Natural killer cell (primary cell): ENCODE measurements at regions not wholly inside any gene's neighbourhood (a gene's known extent, or its start where the extent isn't known, plus 50 kb on each side); places are given as distances from the start of the nearest gene placed in this dataset.
"Not testable (repeated sequence)": the region's sequence is repeated elsewhere in the genome, so short reads cannot be mapped to it uniquely, and the experiment has no call there.

Experiments
- ATAC-seq, 3 donors: fragments of 150-1000 bp in 2 of 3; fragments of 200-7000 bp in 1 of 3; cut with Tn5 transposase; 1 replicate in 1 of 3; 2 replicates in 2 of 3; pipeline ENCODE4 v1.10.0; 2021; ENCODE audit warnings: mild to moderate bottlenecking in 2 of 3, moderate library complexity in 2 of 3
- DNase-seq, 2 donors: peaks; one replicate each; pipeline versions ENCODE4 v3.0.0 to v3.0.0-alpha.2; 2013 to 2021; ENCODE audit warnings: mixed read lengths in 1 of 2
- H3K27ac ChIP-seq: one replicate; pipeline ENCODE4 v1.5.1; 2013; ENCODE audit warnings: mild to moderate bottlenecking, low read length
- H3K27me3 ChIP-seq: one replicate; pipeline ENCODE4 v1.6.1; 2013; ENCODE audit warnings: low read length; ENCODE audit not compliant: control insufficient read depth, insufficient read depth
- H3K36me3 ChIP-seq: one replicate; pipeline ENCODE4 v1.6.1; 2013; ENCODE audit warnings: low read length; ENCODE audit not compliant: control insufficient read depth, insufficient read depth
- H3K4me1 ChIP-seq: one replicate; pipeline ENCODE4 v1.6.1; 2013; ENCODE audit warnings: low read length; ENCODE audit not compliant: control insufficient read depth, insufficient read depth
- H3K4me3 ChIP-seq: one replicate; pipeline ENCODE4 v1.5.1; 2013; ENCODE audit warnings: low read length
- H3K9me3 ChIP-seq: one replicate; pipeline ENCODE4 v1.6.1; 2013; ENCODE audit warnings: low read length; ENCODE audit not compliant: control insufficient read depth, insufficient read depth
- H3K27ac Mint-ChIP-seq, 2 donors: one replicate each; pipeline ENCODE4 v1.8.0; 2022; ENCODE audit warnings: mild to moderate bottlenecking in 2 of 2, mixed read lengths in 2 of 2, moderate library complexity in 1 of 2
- H3K27me3 Mint-ChIP-seq, 2 donors: one replicate each; pipeline ENCODE4 v1.8.0; 2022; ENCODE audit warnings: low read depth in 2 of 2, mixed read lengths in 2 of 2
- H3K36me3 Mint-ChIP-seq: one replicate; pipeline ENCODE4 v1.8.0; 2022; ENCODE audit warnings: mixed read lengths
- H3K4me1 Mint-ChIP-seq, 2 donors: one replicate each; pipeline ENCODE4 v1.8.0; 2022; ENCODE audit warnings: mixed read lengths in 2 of 2
- H3K4me3 Mint-ChIP-seq: one replicate; pipeline ENCODE4 v1.8.0; 2022; ENCODE audit warnings: mild to moderate bottlenecking, moderate library complexity, mixed read lengths
- H3K9me3 Mint-ChIP-seq, 2 donors: one replicate each; pipeline ENCODE4 v1.8.0; 2022; ENCODE audit warnings: mixed read lengths in 2 of 2
- WGBS: methylation state at CpG from one replicate; pipeline ENCODE4 v1.1.7; 2013; ENCODE audit warnings: missing lambda C conversion rate; ENCODE audit not compliant: insufficient coverage; 5-methylcytosine and 5-hydroxymethylcytosine counted together
- intact Hi-C: fragments of 100-400 bp; cut with micrococcal nuclease; formaldehyde crosslinking; loops from one replicate; pipeline ENCODE4 v1.14.2; 2022
- TF ChIP-seq, protein P1 (sequence below): fragments of 200-600 bp; IDR thresholded peaks from one replicate; pipeline ENCODE4 v1.8.0; 2022; ENCODE audit warnings: antibody characterized with exemption

DNA sequence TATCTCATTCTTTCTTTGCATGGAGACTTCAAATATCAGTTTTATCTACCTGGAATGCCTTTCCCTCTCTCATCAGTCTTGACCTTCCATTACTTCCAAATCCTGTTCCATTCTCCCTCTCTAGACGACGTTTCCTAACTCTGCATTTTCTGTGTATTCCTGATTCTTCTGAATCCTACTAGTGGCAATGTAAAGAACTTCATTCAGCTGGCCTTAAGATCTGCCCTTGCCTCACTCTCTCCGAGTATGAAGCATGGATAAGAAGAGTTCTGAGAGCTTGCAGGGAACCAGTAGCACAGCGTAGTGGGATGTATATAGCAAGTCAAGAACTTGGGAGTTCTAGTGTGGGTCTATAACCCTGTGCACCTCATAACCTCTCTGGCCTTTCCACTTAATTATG lies 68.5 kb upstream of the HOXC13 start:
- 74% methylated on average over 4 of the region's 4 CpGs for whole genome bisulfite sequencing
- no peak for DNase-seq
- H3K27me3 Mint-ChIP-seq: peaks cover 40 to 54% of the 10 kb centered on the region in 2 donors

DNA sequence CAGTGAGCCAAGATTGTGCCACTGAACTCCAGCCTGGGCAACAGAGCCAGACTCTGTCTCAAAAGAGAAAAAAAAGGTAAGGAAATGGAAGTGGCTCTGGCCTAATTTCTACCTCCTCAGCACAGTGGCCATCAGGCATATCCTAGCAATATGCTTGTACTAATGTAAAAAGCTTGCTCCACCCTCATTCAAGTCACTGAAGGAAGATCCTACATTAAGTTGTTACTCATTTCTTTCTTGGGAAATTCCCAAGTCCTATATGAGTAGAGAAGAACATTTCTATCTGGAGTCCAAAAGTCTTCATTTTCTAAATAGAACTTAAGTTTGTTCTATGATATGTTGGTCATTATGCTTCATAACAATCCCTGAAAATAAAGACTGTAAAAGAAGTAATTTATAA lies 67.3 kb upstream of the HOXC13 start:
- H3K27me3 Mint-ChIP-seq: peaks cover 40 to 54% of the 10 kb centered on the region in 2 donors
- no peaks in the 10 kb centered on the region for H3K36me3 Mint-ChIP-seq
- H3K9me3 Mint-ChIP-seq: no peaks in the 10 kb centered on the region
- TF ChIP-seq, protein P1, sequence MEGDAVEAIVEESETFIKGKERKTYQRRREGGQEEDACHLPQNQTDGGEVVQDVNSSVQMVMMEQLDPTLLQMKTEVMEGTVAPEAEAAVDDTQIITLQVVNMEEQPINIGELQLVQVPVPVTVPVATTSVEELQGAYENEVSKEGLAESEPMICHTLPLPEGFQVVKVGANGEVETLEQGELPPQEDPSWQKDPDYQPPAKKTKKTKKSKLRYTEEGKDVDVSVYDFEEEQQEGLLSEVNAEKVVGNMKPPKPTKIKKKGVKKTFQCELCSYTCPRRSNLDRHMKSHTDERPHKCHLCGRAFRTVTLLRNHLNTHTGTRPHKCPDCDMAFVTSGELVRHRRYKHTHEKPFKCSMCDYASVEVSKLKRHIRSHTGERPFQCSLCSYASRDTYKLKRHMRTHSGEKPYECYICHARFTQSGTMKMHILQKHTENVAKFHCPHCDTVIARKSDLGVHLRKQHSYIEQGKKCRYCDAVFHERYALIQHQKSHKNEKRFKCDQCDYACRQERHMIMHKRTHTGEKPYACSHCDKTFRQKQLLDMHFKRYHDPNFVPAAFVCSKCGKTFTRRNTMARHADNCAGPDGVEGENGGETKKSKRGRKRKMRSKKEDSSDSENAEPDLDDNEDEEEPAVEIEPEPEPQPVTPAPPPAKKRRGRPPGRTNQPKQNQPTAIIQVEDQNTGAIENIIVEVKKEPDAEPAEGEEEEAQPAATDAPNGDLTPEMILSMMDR: no peak
- DNase-seq: no peak
- no peak for ATAC-seq
- H3K4me3 ChIP-seq: no peak overlapping the region
- H3K27ac ChIP-seq: no peak overlapping the region
- peaks cover 9% of the 10 kb centered on the region for H3K27me3 ChIP-seq
- H3K4me1 ChIP-seq: no peaks in the 10 kb centered on the region
- H3K4me1 Mint-ChIP-seq: no peaks in the 10 kb centered on the region
- H3K4me3 Mint-ChIP-seq: no peak overlapping the region
- H3K27ac Mint-ChIP-seq: no peak overlapping the region
- no peaks in the 10 kb centered on the region for H3K36me3 ChIP-seq
- H3K9me3 ChIP-seq: no peaks in the 10 kb centered on the region
- intact Hi-C loops: no loop called here

More for the DNA sequence above, 68.5 kb upstream of the HOXC13 start:
- H3K4me3 ChIP-seq: no peak overlapping the region
- no peak overlapping the region for H3K27ac ChIP-seq
- H3K4me1 ChIP-seq: no peaks in the 10 kb centered on the region
- Mint-ChIP-seq H3K9me3 (no peaks in the 10 kb centered on the region), H3K4me3 (no peak overlapping the region), H3K4me1 (no peaks in the 10 kb centered on the region), H3K36me3 (no peaks in the 10 kb centered on the region), H3K27ac (no peak overlapping the region)
- H3K27me3 ChIP-seq: peaks cover 10% of the 10 kb centered on the region
- TF ChIP-seq, protein P1: no peak
- no peaks in the 10 kb centered on the region for H3K9me3 ChIP-seq
- intact Hi-C loops: no loop called here
- no peak for ATAC-seq
- no peaks in the 10 kb centered on the region for H3K36me3 ChIP-seq

DNA sequence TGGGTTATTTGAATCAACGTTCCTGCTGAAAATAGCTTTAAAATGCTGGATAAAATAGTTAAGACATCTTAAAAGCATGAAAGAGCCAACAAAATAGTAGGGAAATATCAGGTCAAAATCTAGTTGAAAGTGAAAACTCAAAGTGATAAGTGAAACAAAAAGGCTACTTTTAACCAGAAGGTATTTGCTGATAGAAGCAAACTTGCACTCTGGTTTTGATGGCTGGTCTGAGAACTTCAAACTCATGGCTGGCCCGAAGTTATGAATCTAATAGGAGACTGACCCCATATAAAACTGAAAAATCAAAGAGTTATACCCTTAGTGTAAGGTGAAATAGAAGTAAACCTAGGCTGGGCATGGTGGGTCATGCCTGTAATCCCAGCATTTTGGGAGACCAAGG lies 66.3 kb upstream of the HOXC13 start:
- no peak for ATAC-seq
- Mint-ChIP-seq H3K9me3 (no peaks in the 10 kb centered on the region), H3K36me3 (no peaks in the 10 kb centered on the region), H3K4me1 (no peaks in the 10 kb centered on the region), H3K4me3 (no peak overlapping the region), H3K27me3 (peaks cover 40 to 61% of the 10 kb centered on the region in 2 donors), H3K27ac (no peak overlapping the region)
- intact Hi-C loops: no loop called here
- H3K9me3 ChIP-seq: no peaks in the 10 kb centered on the region
- no peak overlapping the region for H3K4me3 ChIP-seq
- no peak overlapping the region for H3K27ac ChIP-seq
- TF ChIP-seq, protein P1: no peak
- no peak for DNase-seq
- H3K36me3 ChIP-seq: no peaks in the 10 kb centered on the region
- H3K4me1 ChIP-seq: no peaks in the 10 kb centered on the region
- 57% methylated on average over 2 of the region's 2 CpGs for WGBS
- peaks cover 13% of the 10 kb centered on the region for H3K27me3 ChIP-seq

DNA sequence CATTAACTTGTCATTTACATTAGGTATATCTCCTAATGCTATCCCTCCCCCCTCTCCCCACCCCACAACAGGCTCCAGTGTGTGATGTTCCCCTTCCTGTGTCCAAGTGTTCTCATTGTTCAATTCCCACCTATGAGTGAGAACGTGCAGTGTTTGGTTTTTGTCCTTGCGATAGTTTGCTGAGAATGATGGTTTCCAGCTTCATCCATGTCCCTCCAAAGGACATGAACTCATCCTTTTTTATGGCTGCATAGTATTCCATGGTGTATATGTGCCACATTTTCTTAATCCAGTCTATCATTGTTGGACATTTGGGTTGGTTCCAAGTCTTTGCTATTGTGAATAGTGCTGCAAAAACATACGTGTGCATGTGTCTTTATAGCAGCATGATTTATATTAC lies 60.7 kb upstream of the HOXC13 start:
- peaks cover 18% of the 10 kb centered on the region for H3K27me3 ChIP-seq
- H3K4me1 ChIP-seq, ATAC-seq, intact Hi-C loops, H3K9me3 Mint-ChIP-seq, H3K27ac ChIP-seq, H3K9me3 ChIP-seq, H3K4me3 Mint-ChIP-seq, H3K4me1 Mint-ChIP-seq, H3K4me3 ChIP-seq, DNase-seq, H3K36me3 Mint-ChIP-seq, H3K27ac Mint-ChIP-seq, H3K36me3 ChIP-seq: not testable (repeated sequence)
- H3K27me3 Mint-ChIP-seq: peaks cover 34 to 55% of the 10 kb centered on the region in 2 donors
- WGBS: 80% methylated on average over 1 of the region's 3 CpGs
